ENCODE measurements at regions not wholly inside any gene's neighbourhood (a gene's known extent, or its start where the extent isn't known, plus 50 kb on each side); places are given as distances from the start of the nearest gene placed in this dataset.

- TF ChIP-seq E4F1 (CRISPR knock-in tag; IDR thresholded peaks at IDR 0.05; ENCODE audit: borderline replicate concordance) (no peak), SMARCA4 (IDR thresholded peaks at IDR 0.05) (0 out of 2 replicates have a peak, but pooled peaks have one; percentile 48), CREBBP (IDR thresholded peaks at IDR 0.05; ENCODE audit: low read depth, low read length) (no peak), MEIS2 (IDR thresholded peaks at IDR 0.05; ENCODE audit: partially characterized antibody) (peak; percentile 24), YY1 (IDR thresholded peaks at IDR 0.05; ENCODE audit: borderline replicate concordance in 1 of 3, control insufficient read depth in 1 of 3, extremely low read depth in 1 of 3, insufficient read depth in 3 of 3, insufficient read length in 1 of 3, insufficient replicate concordance in 2 of 3, low read depth in 1 of 3, low read length in 2 of 3) (peak in 1 of 3 experiments; percentile 55), TEAD2 (tag; IDR thresholded peaks at IDR 0.05) (peak; percentile 53; the same call in 1 of the 2 replicates), NONO (IDR thresholded peaks at IDR 0.05; ENCODE audit: low read depth in 2 of 2, low read length in 1 of 2) (no peak), ZNF274 (IDR thresholded peaks at IDR 0.05; ENCODE audit: borderline replicate concordance, low read depth, low read length) (no peak), POLR2AphosphoS5 (IDR thresholded peaks at IDR 0.05; ENCODE audit: control insufficient read depth, insufficient read depth, low read depth, low read length) (no peak)
Observed at GRCh38 chr4:128657638-128658037, 151.9 kb upstream of the JADE1 start (continued).
